H1 (cell line): ENCODE measurements at regions not wholly inside any gene's neighbourhood (a gene's known extent, or its start where the extent isn't known, plus 50 kb on each side); places are given as distances from the start of the nearest gene placed in this dataset.

ENCODE experiments used
- CTCF ChIA-PET: fragments of 300-600 bp; sonication (Branson Sonifier 250); formaldehyde crosslinking; loops from one replicate; lab custom pipeline; 2021; ENCODE audit not compliant: partially characterized antibody; lab: Charles Lee
- POLR2A ChIA-PET: fragments of 300-600 bp; sonication (Branson Sonifier 250); formaldehyde crosslinking; loops from one replicate; lab custom pipeline; 2021; ENCODE audit warnings: inconsistent platforms; ENCODE audit not compliant: partially characterized antibody; lab: Charles Lee
- DNase-seq, 2 experiments: peaks; one replicate each; pipeline versions ENCODE4 v3.0.0 to v3.0.0-alpha.2; 2010 to 2022; ENCODE audit warnings: low spot score in 2 of 2, low read depth in 1 of 2, mixed read lengths in 1 of 2
- FAIRE-seq: peaks from 2 replicates; lab custom pipeline; 2011; peaks lifted over from hg19 to GRCh38; lab: Jason Lieb, UNC
- H2AFZ ChIP-seq: 2 replicates; pipeline ENCODE4 v1.8.1; 2012; ENCODE audit warnings: low read length, inconsistent platforms
- H2AK5ac ChIP-seq: 2 replicates; pipeline ENCODE4 v1.6.1; 2013; ENCODE audit warnings: low read depth, low read length
- H2BK120ac ChIP-seq: replicated peaks from 2 replicates; pipeline ENCODE3; 2013; ENCODE audit warnings: low read depth, low read length, inconsistent platforms
- H2BK12ac ChIP-seq: 2 replicates; pipeline ENCODE4 v1.6.1; 2013; ENCODE audit warnings: low read depth, low read length
- H2BK15ac ChIP-seq: 2 replicates; pipeline ENCODE4 v1.6.1; 2013; ENCODE audit warnings: low read length
- H2BK20ac ChIP-seq: 2 replicates; pipeline ENCODE4 v1.6.1; 2013; ENCODE audit warnings: low read length
- H2BK5ac ChIP-seq: 2 replicates; pipeline ENCODE4 v1.6.1; 2013; ENCODE audit warnings: low read depth, low read length
- H3K14ac ChIP-seq: 2 replicates; pipeline ENCODE4 v1.6.1; 2013; ENCODE audit warnings: inconsistent platforms; ENCODE audit not compliant: insufficient read length
- H3K18ac ChIP-seq: 2 replicates; pipeline ENCODE4 v1.6.1; 2013; ENCODE audit warnings: low read length; ENCODE audit errors: extremely low read depth
- H3K23ac ChIP-seq: 2 replicates; pipeline ENCODE4 v1.6.1; 2013; ENCODE audit warnings: inconsistent platforms; ENCODE audit not compliant: insufficient read length
- H3K23me2 ChIP-seq: 2 replicates; pipeline ENCODE4 v1.6.1; 2013; ENCODE audit warnings: low read depth, low read length
- H3K27ac ChIP-seq: 2 replicates; pipeline ENCODE4 v1.6.1; 2011; ENCODE audit warnings: low read depth, low read length, inconsistent platforms
- H3K27me3 ChIP-seq, 4 experiments: replicated peaks in 1 of 4; 1 replicate in 1 of 4; 2 replicates in 3 of 4; pipeline versions ENCODE4 v1.6.1 to v1.8.1; 2011 to 2013; ENCODE audit warnings: low read length in 3 of 4, mild to moderate bottlenecking in 3 of 4, inconsistent platforms in 2 of 4, mixed read lengths in 2 of 4, moderate library complexity in 1 of 4; ENCODE audit not compliant: control insufficient read depth in 3 of 4, insufficient read depth in 3 of 4; ENCODE audit errors: extremely low read depth in 1 of 4
- H3K36me3 ChIP-seq, 4 experiments: 2 replicates each; pipeline versions ENCODE4 v1.6.1 to v1.8.1; 2011 to 2013; ENCODE audit warnings: mild to moderate bottlenecking in 4 of 4, low read length in 3 of 4, moderate library complexity in 2 of 4, control low read depth in 1 of 4, inconsistent platforms in 1 of 4; ENCODE audit not compliant: insufficient read depth in 4 of 4, control insufficient read depth in 2 of 4
- H3K4ac ChIP-seq: replicated peaks from 2 replicates; pipeline ENCODE3; 2013; ENCODE audit warnings: low read length, low read depth, mixed read lengths, inconsistent platforms; ENCODE audit not compliant: insufficient read length
- H3K4me1 ChIP-seq, 4 experiments: replicated peaks in 1 of 4; 1 replicate in 1 of 4; 2 replicates in 3 of 4; pipeline versions ENCODE4 v1.6.1 to v1.8.1; 2011 to 2013; ENCODE audit warnings: low read length in 3 of 4, inconsistent platforms in 2 of 4, mixed read lengths in 1 of 4; ENCODE audit not compliant: insufficient read depth in 4 of 4, control insufficient read depth in 3 of 4
- H3K4me2 ChIP-seq, 2 experiments: 2 replicates each; pipeline versions ENCODE4 v1.6.1 to v1.8.1; 2011 to 2013; ENCODE audit warnings: low read depth in 2 of 2, low read length in 2 of 2, control low read depth in 1 of 2, inconsistent platforms in 1 of 2, mild to moderate bottlenecking in 1 of 2; ENCODE audit not compliant: insufficient read depth in 1 of 2
- H3K4me3 ChIP-seq, 4 experiments: fragments of 200-600, 300-600 bp in 1 of 4; sonication (generic), shearing (Covaris generic), sonication (Bioruptor Twin) in 1 of 4; 2 replicates each; pipeline versions ENCODE4 v1.5.1 to v1.8.1; 2011 to 2016; ENCODE audit warnings: low read length in 4 of 4, low read depth in 3 of 4, control low read depth in 2 of 4, inconsistent platforms in 2 of 4, mild to moderate bottlenecking in 2 of 4, mixed read lengths in 1 of 4, moderate library complexity in 1 of 4; ENCODE audit not compliant: insufficient read depth in 2 of 4; ENCODE audit errors: extremely low read depth in 1 of 4
- H3K56ac ChIP-seq: replicated peaks from 2 replicates; pipeline ENCODE3; 2013; ENCODE audit warnings: low read depth, mild to moderate bottlenecking, mixed read lengths, low read length, inconsistent platforms; ENCODE audit not compliant: insufficient read length
- H3K79me1 ChIP-seq: 2 replicates; pipeline ENCODE4 v1.6.1; 2013; ENCODE audit warnings: low read depth, low read length, control low read depth
- H3K79me2 ChIP-seq, 2 experiments: 2 replicates each; pipeline versions ENCODE4 v1.6.1 to v1.8.1; 2012 to 2013; ENCODE audit warnings: low read length in 2 of 2, mild to moderate bottlenecking in 2 of 2, inconsistent platforms in 1 of 2; ENCODE audit not compliant: insufficient read depth in 2 of 2, control insufficient read depth in 1 of 2
- H3K9ac ChIP-seq, 4 experiments: replicated peaks in 1 of 4; 1 replicate in 1 of 4; 2 replicates in 3 of 4; pipeline versions ENCODE4 v1.6.1 to v1.8.1; 2011 to 2013; ENCODE audit warnings: low read depth in 3 of 4, low read length in 3 of 4, control low read depth in 2 of 4, mild to moderate bottlenecking in 2 of 4, moderate library complexity in 2 of 4, inconsistent platforms in 1 of 4; ENCODE audit errors: extremely low read depth in 1 of 4
- H3K9me3 ChIP-seq, 2 experiments: 2 replicates each; pipeline versions ENCODE4 v1.6.1 to v1.8.1; 2012 to 2013; ENCODE audit warnings: mild to moderate bottlenecking in 2 of 2, moderate library complexity in 2 of 2, control low read depth in 1 of 2, inconsistent platforms in 1 of 2, low read depth in 1 of 2, low read length in 1 of 2, mixed read lengths in 1 of 2; ENCODE audit not compliant: insufficient read depth in 2 of 2
- H4K20me1 ChIP-seq, 2 experiments: replicated peaks in 1 of 2; 2 replicates each; pipeline versions ENCODE3 to v1.8.1; 2011 to 2013; ENCODE audit warnings: inconsistent platforms in 2 of 2, low read length in 2 of 2, mild to moderate bottlenecking in 1 of 2; ENCODE audit not compliant: insufficient read depth in 2 of 2, control insufficient read depth in 1 of 2
- H4K5ac ChIP-seq: 2 replicates; pipeline ENCODE4 v1.6.1; 2013; ENCODE audit warnings: low read length, low read depth, mixed read lengths, inconsistent platforms; ENCODE audit not compliant: insufficient read length
- H4K8ac ChIP-seq: 2 replicates; pipeline ENCODE4 v1.8.0; 2013; ENCODE audit warnings: mild to moderate bottlenecking, moderate library complexity, low read length, inconsistent platforms; ENCODE audit not compliant: insufficient read depth; ENCODE audit errors: extremely low read depth
- H4K91ac ChIP-seq: replicated peaks from 2 replicates; pipeline ENCODE3; 2013; ENCODE audit warnings: low read length, mixed read lengths, inconsistent platforms; ENCODE audit not compliant: insufficient read length
- CEBPB ChIP-seq: IDR thresholded peaks from 2 replicates; pipeline ENCODE4 v1.6.1; 2012; ENCODE audit warnings: low read depth, low read length
- CREB1 ChIP-seq: IDR thresholded peaks from 2 replicates; pipeline ENCODE4 v1.6.1; 2012; ENCODE audit warnings: inconsistent platforms
- EZH2 ChIP-seq: fragments of 200-600 bp; sonication (generic); IDR thresholded peaks from 2 replicates; pipeline ENCODE4 v1.7.1; 2012; ENCODE audit warnings: low read depth, mild to moderate bottlenecking, moderate library complexity, low read length, inconsistent platforms; ENCODE audit not compliant: severe bottlenecking
- HDAC2 ChIP-seq, 2 experiments: fragments of 300-600 bp in 1 of 2; sonication (generic) in 1 of 2; IDR thresholded peaks; 2 replicates each; pipeline ENCODE4 v1.6.1; 2011 to 2012; ENCODE audit warnings: low read depth in 2 of 2, low read length in 2 of 2, mild to moderate bottlenecking in 2 of 2, moderate library complexity in 2 of 2, borderline replicate concordance in 1 of 2, inconsistent platforms in 1 of 2
- JUND ChIP-seq: IDR thresholded peaks from 2 replicates; pipeline ENCODE4 v1.6.1; 2011; ENCODE audit warnings: mild to moderate bottlenecking, improper control_type of control experiment, low read length
- KDM1A ChIP-seq: fragments of 200-600, 300-600 bp; sonication (generic); IDR thresholded peaks from 2 replicates; pipeline ENCODE4 v1.7.1; 2016; ENCODE audit warnings: mild to moderate bottlenecking, low read length, borderline replicate concordance
- NRF1 ChIP-seq: IDR thresholded peaks from 2 replicates; pipeline ENCODE4 v1.6.1; 2011; ENCODE audit warnings: mild to moderate bottlenecking, low read depth, low read length, improper control_type of control experiment
- SIRT6 ChIP-seq: IDR thresholded peaks from one replicate; pipeline ENCODE4 v1.7.1; 2012; ENCODE audit warnings: low read length, inconsistent platforms
- SRF ChIP-seq: IDR thresholded peaks from 2 replicates; pipeline ENCODE4 v1.6.1; 2011; ENCODE audit warnings: mild to moderate bottlenecking, low read depth, low read length, moderate library complexity
- TCF12 ChIP-seq: IDR thresholded peaks from 2 replicates; pipeline ENCODE4 v1.6.1; 2011; ENCODE audit warnings: low read depth, mild to moderate bottlenecking, low read length
- TEAD4 ChIP-seq: IDR thresholded peaks from 2 replicates; pipeline ENCODE4 v1.6.1; 2012; ENCODE audit warnings: low read depth, low read length, inconsistent platforms, mixed read lengths
- WGBS, 2 experiments: shearing (Covaris generic) in 1 of 2; methylation state at CpG; one replicate each; pipeline versions ENCODE4 v1.1.6 to v1.1.7; 2013 to 2015; ENCODE audit warnings: low lambda C conversion rate in 2 of 2, mixed read lengths in 2 of 2, inconsistent platforms in 1 of 2, low coverage in 1 of 2, missing lambda C conversion rate in 1 of 2; ENCODE audit not compliant: insufficient replicate concordance in 2 of 2, insufficient coverage in 1 of 2, insufficient read length in 1 of 2; ENCODE audit errors: extremely low coverage in 1 of 2, missing lambda C conversion rate in 1 of 2; 5-methylcytosine and 5-hydroxymethylcytosine counted together

GRCh38 chr2:42958741-42959233 is 166.4 kb upstream of the HAAO start:
- Histone ChIP-seq H2BK120ac (no peak overlapping the region), H2AFZ (no peak overlapping the region; the same call in 1 of the 2 replicates), H3K27me3 (0 out of 7 replicates have a peak, but pooled peaks cover 0 to 3% (median 0%) of the 10 kb centered on the region in 4 experiments), H2BK5ac (no peak overlapping the region), H4K20me1 (no peaks in the 10 kb centered on the region), H4K91ac (no peak overlapping the region), H3K79me1 (no peaks in the 10 kb centered on the region), H3K4me1 (peaks cover 4 to 25% (median 15%) of the 10 kb centered on the region in 4 experiments), H2BK12ac (peak overlapping the region; percentile 60; the same call in 1 of the 2 replicates), H3K9me3 (no peaks in the 10 kb centered on the region), H3K4me3 (no peak overlapping the region), H3K36me3 (no peaks in the 10 kb centered on the region), H3K4me2 (no peak overlapping the region), H4K8ac (no peak overlapping the region), H3K4ac (no peak overlapping the region), H3K27ac (no peak overlapping the region), H3K18ac (no peak overlapping the region), H3K56ac (no peak overlapping the region), H2AK5ac (no peak overlapping the region), H3K79me2 (no peaks in the 10 kb centered on the region), H3K9ac (no peak overlapping the region), H2BK15ac (no peak overlapping the region), H4K5ac (no peak overlapping the region), H3K23ac (no peak overlapping the region), H3K23me2 (no peaks in the 10 kb centered on the region), H2BK20ac (peak overlapping the region; percentile 13; the same call in 1 of the 2 replicates), H3K14ac (no peak overlapping the region)
- CTCF ChIA-PET: interaction anchor here (0.6 to 7.9 kb wide), 5 partner anchors 13 to 270 kb away, joined by 4 to 58 read pairs (median 5); no protein-coding TSS in a partner anchor
- TF ChIP-seq NRF1: no peak
- no peak for TF ChIP-seq KDM1A
- TF ChIP-seq CEBPB: no peak
- TF ChIP-seq EZH2: no peak
- no peak for TF ChIP-seq TCF12
- no peak for TF ChIP-seq JUND
- TF ChIP-seq SIRT6: no peak
- no peak for TF ChIP-seq CREB1
- no peak for TF ChIP-seq SRF
- TF ChIP-seq TEAD4: no peak
- no peak for TF ChIP-seq HDAC2 (IDR thresholded peaks at IDR 0.05; ENCODE audit: borderline replicate concordance in 1 of 2, low read depth in 2 of 2, low read length in 2 of 2)
- 82% methylated on average over 10 of the region's 10 CpGs; no CpG with 5 or more reads in 1 of the 2 experiments for WGBS, 2 experiments
- DNase-seq: no peak
- POLR2A ChIA-PET: interaction anchor here (1.4 kb wide), 1 partner anchor 11 kb away, joined by 3 read pairs; no protein-coding TSS in a partner anchor
- FAIRE-seq: no peak
